ENCODE measurements at regions not wholly inside any gene's neighbourhood (a gene's known extent, or its start where the extent isn't known, plus 50 kb on each side); places are given as distances from the start of the nearest gene placed in this dataset.

DNA sequence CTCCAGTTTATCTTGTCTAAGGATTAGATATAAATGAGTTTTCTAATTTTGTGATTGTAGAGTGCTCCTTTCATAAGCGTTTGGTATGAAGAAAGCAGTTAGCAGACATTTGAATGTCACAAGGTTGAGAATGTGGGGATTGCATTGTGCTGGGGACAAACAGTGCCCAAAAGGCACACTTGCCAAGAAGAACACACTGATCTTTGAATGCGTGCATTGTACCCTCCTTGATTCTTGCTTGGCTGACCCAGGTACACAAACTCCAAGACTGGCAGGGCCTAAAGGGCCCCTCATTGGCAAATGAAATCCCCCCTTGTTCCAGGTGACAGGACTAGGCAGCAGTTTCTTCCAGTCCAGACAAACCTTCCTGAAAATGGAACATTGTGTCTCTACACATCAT, 96.9 kb upstream of the LIFR start:
- no peak for TF ChIP-seq POLR2A (IDR thresholded peaks at IDR 0.05)
- TF ChIP-seq CTCF (IDR thresholded peaks at IDR 0.05 in 4 of 5, conservative IDR thresholded peaks at IDR 0.05 in 1 of 5): no peak
